GM18873 (cell line): ENCODE measurements at regions not wholly inside any gene's neighbourhood (a gene's known extent, or its start where the extent isn't known, plus 50 kb on each side); places are given as distances from the start of the nearest gene placed in this dataset.
"Not testable (repeated sequence)": the region's sequence is repeated elsewhere in the genome, so short reads cannot be mapped to it uniquely, and the experiment has no call there.

Experiments used
- ATAC-seq: cut with Tn5 transposase; IDR thresholded peaks from one replicate; pipeline ENCODE4 v1.9.1; 2021; ENCODE audit warnings: mild to moderate bottlenecking, moderate library complexity, moderate number of reproducible peaks; ENCODE audit not compliant: unreplicated experiment, low FRiP score

DNA sequence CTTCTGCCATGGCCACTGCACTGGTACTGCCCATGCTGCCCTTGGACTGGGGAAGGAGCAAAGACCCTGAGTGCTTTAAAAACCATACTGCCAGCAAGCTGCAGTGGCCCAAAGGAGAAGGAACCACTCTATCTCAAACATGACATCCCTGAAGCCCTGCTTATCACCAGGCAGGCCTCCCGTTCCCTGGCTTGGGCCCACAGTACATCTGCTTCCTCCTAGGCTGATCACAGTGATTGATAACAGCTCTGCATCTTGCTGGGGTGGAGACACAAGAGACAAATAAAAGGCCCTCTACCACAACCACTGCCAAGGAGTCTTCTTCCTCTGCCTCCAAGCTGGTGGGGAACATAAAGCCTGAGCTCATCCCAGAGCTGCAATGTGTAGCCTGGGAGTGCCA lies 567.5 kb downstream of the TRHDE start:
- no peak for ATAC-seq

DNA sequence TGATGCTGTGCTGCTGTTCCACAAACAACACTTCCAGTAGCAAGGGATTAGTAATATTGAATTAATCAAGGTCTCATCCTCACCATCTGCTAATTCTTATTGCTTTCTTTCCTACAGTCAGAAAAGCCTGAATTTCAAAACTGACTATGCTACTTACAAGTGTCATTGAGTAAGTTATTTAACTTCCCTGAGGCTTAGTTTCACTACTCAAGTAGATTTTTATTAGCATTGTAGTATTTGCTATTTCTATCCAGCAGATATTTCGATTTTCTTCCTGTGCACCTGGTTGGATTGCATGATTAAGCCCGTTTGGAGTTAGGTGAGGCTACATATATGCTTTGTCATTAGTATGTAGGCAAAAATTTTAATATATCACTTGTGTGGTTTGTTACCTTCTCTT lies 591.5 kb downstream of the TRHDE start:
- ATAC-seq, result no peak

DNA sequence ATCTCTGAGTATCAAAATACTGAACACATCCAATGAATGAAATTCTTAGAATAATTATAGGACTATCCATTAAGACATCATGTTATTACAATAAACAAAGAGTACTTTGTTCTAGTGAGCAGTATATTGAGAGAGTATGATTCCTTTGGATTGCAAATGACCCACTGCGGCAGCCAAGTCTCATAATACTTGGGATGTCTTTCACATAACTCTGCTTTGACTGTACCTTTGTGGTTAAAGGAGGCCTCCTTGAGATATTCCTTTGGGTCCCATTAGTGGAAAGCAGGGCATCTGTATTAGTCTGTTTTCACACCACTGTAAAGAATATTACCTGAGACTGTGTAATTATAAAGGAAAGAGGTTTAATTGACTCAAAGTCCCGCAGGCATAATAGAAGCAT lies 593.8 kb downstream of the TRHDE start:
- ATAC-seq, result no peak

DNA sequence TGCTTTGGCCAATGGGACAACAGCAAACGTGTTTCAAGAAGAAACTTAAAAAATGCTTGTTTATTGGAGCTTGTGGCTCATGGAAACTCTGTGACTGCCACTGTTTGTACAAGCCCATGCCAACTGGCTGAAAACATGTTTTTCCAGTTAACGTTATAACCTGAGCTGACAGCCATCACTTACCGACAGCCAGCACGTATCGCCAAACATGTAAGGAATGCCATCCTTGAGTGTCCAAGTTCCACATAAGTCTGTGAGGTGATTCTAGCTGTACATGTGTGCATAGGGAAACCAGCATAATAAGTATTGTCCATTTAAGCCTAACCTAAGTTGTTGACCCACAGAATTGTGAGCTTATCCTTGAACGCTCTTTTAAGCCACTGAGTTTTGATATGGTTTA lies 596.9 kb downstream of the TRHDE start:
- no peak for ATAC-seq

DNA sequence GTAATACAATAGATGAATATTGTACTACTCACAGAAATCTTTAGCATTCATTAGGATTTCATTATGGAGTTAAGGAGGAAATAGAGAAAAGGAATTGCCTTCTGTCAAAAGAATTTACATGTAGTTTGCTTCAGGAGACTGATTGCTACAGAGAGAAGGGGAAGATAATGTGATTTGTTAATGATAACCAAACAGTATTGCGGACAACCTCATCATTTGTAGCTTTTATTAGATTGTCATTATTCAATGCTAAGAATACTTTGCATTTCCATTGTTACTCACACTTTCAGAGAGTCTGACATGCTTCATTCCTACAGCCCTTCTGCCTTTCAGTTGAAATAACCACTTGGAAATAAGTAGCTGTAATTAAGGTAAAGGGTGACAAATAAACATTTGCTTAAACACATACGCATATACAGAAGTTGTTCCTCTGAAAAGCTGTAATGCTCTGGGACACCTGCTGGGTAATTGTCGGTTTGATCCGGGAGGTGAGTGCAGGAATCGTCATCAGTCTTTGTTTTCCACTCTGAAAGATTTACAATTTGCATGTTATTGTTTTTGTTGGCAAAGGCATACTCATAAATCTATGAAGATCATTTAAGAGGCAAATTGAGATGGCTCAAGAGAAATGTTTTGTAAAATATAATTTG lies 600.2 kb downstream of the TRHDE start:
- ATAC-seq, result no peak

DNA sequence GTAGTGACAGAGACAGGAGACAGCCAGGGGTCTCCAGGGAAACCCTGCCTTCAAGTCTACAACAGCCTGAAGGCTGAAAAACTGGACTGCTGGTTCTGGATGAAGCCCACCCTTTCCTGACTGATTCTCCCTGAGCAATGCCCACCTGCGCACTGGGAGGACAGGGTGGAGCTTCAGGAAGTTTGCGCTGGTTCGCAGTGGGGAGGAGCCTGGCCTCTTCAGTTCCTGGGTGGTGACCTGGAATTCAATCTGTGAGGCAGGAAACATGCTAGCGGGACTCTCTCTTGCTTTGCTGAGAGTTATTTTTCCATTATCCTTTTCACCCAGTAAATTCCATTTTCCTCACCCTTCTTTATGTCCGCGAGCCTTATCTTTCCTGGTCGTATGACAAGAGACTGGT lies 600.8 kb downstream of the TRHDE start:
- no peak for ATAC-seq

DNA sequence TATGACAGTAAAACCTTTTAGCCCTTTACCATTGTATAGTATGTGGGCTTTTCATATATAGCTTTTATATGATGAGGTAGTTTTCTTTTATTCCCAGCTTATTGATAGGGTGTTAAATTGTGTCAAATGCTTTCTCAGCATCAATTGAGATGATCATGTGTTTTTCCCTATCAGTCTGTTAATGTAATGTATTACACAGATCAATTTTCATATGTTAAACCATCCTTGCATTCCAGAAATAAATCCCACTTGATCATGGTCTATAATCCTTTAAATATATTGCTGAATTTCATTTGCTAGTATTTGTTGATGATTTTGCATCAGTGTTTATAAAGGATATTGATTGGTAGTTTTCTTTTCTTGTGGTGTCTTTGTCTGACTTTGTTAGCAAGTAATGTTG lies 603.9 kb downstream of the TRHDE start:
- no peak for ATAC-seq

DNA sequence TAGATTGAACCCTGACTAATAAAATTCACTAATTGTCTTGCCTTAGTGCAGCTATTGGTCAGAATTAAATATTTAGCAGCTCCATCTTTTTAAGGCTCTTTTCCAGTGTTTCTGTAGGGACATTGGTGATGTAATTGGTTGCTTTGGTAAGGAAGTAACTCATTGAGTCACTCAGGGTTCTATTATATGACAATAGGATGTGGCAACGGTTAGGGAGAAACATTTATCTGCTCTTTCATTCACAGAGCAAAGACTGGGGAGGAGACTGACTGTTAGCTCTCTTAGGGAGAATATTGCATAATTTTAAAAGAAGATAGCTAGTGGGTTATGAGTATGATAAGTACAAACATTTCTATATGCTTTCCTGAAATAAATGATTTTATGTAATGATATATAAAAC lies 616.5 kb downstream of the TRHDE start:
- ATAC-seq, result no peak

DNA sequence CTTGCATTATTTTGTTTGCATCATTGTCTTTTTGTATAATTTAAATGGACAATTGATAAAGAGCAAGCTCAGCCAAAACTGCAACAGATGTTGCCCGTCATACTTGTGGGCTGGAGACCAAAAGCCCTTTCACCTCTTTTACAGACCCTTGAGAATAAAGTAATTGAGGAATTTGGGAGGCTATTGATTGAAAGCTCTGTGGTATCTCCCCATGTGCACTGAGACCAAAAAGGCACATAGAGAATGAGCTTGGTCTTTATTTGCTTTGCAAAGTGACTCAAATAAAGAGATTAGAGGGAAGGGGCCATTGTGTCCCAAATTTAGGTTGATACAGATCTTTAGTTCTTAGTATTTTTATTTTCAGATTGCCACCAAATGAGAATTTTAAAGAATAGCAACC lies 617.6 kb downstream of the TRHDE start:
- ATAC-seq, result no peak

DNA sequence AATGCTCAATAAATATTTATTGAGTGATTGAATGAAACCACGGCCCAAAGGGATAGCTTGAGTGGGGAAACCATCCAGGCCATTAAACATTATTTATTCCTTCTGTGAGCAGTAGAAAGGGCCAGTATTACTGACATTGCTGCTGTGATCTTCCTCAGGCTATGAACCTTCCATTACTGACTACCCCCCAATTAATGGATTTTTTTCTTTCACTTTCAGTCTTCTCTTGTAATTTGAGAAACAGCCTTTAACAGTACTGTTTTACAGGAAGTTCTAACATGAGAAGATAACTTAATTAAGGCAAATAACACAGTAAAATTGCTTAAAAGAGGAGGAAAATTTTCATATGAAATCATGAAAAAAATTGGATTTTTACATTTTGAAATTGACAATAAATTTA lies 629.5 kb downstream of the TRHDE start:
- no peak for ATAC-seq

DNA sequence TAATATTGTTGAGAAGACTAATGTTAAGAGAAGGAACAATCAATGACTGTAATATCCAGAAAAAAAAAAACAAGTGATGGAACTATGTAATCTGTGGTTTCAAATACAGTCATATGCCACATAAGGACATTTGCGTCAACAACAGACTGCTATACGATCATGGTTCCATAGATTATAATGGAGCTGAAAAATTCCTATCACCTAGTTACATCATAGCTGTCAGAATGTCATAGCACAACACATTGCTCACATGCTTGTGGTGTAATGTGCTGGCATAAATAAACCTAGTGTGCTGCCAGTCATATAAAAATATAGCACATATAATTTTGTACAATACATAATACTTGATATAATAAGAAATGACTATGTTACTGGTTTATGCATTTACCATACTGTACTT lies 653.5 kb downstream of the TRHDE start:
- ATAC-seq, result no peak

DNA sequence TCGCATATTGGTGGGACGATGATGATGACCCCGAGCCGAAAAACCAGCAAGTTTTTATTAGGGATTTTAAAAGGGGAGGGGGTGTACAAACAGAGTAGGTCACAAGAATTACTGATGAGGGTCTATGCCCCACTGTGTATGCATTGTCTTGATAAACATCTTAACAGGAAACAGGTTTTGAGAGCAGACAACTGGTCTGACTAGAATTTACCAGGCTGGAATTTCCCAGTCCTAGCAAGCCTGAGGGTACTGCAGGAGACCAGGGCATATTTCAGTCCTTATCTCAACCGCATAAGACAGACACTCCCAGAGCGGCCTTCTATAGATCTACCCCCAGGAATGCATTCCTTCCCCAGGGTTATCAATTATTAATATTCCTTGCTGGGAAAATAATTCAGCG lies 659.7 kb downstream of the TRHDE start:
- ATAC-seq, result not testable (repeated sequence)

DNA sequence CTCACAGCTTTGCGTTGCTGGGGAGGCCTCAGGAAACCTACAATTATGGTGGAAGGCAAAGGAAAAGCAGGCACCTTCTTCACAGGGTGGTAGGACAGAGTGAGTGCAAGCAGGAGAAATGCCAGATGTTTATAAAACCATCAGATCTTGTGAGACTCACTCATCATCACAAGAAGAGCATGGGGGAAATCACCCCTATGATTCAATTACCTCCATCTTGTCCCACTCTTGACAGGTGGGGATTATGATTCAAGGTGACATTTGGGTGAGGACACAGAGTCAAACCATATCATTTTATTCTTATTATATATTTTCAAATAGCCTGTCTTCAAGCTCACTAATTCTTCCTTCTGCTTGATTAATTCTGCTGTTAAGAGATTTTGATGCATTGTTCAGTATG lies 665.3 kb downstream of the TRHDE start:
- no peak for ATAC-seq

DNA sequence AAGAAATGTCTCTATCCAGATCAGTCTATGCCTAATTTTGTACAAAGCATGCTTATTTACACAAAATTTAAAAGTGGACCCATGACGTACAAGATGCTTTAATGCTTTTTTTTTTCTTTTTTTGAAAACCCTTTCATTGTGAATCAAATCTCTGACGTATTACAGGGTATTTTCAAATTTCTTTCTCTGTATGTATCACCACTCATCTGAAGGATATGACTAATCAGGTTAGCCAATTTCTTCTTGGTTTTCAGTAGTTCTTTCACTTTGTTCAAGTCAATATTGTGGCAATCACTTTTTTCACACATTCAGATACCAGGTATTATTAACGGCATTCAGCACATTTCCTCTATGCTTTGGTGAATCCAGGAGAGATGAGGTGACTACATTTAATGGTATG lies 685.3 kb downstream of the TRHDE start:
- no peak for ATAC-seq

DNA sequence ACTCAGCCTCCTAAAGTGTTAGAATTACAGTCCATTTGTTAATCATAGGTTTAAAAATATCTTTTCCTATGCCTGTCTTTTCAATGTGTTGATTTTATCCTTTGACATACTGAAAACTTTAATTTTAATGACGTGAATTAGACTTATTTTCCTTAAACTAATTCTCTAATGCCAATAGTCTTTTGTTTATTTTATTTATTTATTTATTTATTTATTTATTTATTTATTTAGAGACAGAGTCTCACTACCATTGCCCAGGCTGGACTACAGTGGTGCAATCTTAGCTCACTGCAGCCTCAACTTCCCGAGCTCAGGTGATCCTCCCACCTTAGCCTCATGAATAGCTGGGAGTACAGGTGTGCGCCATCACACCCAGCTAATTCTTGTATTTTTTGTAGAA lies 694.5 kb downstream of the TRHDE start:
- no peak for ATAC-seq

DNA sequence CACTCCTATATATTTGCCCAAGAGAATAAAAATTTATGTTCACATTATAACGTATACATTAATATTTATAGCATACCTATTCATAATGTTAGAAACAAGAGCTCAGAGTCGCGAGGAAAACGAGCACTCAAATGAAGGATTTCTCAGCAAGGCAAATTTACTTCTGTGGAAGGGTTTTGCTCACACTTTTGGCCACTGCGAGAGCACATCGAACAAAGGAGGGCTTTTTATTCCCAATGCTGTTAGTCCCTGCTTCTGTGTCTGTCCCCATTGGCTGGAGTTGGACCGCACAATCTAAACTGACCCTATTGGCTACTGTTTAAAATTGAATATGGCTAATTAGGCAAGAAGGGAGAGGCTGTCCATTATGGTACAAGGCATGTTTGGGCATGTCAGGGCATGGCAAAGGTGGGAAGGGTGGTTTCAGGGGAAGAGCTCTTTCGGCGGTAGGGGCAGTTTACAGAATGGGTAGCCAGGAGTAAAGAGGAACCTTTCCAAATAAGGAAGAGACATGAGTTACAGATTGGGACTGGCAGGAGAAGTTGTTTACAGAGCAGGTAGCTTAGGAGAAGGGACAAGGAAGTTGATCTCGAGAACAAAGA lies 702.9 kb downstream of the TRHDE start:
- ATAC-seq, result no peak

DNA sequence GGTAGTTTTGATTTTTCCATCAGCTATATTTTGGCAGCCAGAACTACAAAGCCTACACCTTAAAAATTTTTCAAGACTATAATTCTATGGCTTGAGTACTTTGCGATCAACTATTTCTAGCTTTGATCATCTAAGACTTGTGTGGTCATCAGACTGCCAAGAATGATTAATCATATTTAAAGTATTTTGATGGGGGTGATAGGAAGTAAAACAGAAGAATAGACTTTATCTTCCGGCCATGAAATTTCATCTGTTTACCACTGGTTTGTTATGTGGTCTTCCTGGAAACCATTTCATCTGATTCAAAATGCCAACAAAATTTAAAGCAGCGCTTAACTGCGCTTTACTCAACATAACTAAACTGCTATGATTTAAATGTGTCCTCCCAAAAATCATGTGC lies 706.8 kb downstream of the TRHDE start:
- no peak for ATAC-seq

DNA sequence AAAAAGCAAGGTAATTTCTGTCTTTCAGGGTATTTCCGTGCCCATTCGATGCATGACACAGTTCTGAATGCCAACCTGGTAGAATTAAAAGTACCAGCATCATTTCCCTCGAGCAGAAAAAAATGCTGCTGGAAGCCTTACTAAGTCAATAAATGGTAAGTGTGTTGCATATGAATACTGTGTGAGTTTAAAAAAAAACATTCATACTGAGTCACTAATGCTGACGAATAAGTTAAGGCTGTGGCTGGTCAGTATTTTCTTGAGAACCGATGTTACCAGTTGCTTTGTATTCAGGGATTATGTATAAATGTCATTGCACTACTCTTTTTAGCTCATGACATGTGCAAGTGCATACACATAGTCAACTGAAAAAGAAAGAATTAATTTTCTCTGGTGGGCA lies 710.2 kb downstream of the TRHDE start:
- ATAC-seq, result no peak

DNA sequence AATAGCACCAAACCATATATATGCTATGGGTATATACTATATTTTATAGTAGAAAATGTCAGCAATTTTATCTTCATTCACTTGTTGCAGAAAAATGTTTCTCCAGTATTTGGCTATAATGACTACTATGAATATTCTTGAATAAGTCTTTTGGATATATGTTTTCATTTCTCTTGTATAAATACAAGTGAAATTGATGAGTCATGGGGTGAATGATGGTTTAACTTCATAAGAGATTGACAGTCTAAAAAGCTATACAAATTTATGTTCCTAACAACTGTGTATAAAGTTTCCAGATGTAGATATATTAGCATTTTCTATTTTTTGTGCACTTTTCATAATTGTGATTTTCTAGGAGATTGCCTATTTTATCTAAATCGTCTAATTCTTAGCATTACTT lies 714.8 kb downstream of the TRHDE start:
- no peak for ATAC-seq

DNA sequence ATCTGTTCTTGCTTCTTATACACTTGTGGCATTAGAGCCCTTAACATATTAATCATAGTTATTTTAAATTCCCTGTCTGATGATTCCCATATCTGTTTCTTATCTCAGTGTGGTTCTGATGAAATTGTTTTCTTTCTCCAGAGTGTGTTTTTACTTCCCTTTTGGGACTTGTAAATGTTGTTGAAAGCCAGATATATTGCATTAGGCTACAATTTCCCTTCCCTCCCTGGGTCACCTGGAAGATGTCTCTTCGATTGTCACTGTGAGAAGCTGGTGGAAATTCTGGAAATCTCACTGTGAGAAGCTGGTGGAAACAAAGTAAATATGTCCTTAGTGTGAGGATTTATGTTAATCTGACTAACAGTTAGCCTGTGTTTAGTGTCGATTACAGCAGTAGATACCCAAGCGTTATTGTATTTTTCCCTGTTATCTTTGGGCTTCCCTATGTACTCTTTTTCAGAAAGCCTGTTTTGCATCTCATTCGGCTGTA lies 717.3 kb downstream of the TRHDE start:
- ATAC-seq, result no peak

DNA sequence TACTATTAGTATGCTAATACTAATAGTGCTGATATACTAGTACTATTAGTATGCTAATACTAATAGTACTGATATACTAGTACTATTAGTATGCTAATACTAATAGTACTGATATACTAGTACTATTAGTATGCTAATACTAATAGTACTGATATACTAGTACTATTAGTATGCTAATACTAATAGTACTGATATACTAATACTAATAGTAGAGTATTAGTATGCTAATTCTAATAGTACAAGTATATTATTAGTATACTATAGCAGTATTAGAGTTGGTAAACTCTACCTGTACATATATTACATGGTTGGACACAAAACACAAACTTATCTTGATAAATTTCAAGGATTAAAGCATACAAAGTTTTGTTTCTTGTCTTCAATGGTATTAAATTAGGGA lies 722.9 kb downstream of the TRHDE start:
- ATAC-seq, result not testable (repeated sequence)

DNA sequence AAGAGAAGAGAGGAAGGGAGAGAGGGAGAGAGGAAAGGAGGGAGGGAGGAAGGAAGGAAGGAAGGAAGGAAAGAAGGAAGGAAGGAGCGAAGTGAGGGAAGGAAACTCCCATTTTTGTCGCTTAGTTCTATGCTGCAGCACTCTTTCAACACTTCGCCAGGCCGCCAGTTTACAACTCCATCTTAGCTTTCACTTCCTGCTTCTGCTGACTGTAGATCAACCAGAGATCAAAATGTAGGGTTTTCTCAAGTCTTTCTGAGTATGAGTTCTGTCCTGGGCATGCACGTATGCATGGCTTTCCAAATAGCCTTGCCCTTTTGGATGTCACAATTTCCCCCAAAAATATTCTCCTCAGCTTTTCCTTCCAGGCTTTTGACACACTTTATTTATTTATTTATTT lies 723.4 kb downstream of the TRHDE start:
- no peak for ATAC-seq

DNA sequence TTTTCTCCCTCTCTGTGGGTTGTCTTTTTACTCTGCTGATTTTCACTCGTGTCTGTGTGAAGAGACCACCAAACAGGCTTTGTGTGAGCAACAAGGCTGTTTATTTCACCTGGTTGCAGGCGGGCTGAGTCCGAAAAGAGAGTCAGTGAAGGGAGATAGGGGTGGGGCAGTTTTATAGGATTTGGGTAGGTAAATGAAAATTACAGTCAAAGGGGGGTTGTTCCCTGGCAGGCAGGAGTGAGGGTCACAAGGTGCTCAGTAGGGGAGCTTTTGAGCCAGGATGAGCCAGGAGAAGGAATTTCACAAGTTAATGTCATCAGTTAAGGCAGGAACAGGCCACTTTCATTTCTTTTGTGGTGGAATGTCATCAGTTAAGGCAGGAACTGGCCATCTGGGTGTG lies 729.6 kb downstream of the TRHDE start:
- not testable (repeated sequence) for ATAC-seq
